ENCODE measurements at regions not wholly inside any gene's neighbourhood (a gene's known extent, or its start where the extent isn't known, plus 50 kb on each side); places are given as distances from the start of the nearest gene placed in this dataset.
"Not testable (repeated sequence)": the region's sequence is repeated elsewhere in the genome, so short reads cannot be mapped to it uniquely, and the experiment has no call there.

- H3K27ac Mint-ChIP-seq; H3K4me1 Mint-ChIP-seq; H3K36me3 Mint-ChIP-seq (ENCODE audit: low read depth); H3K9me3 Mint-ChIP-seq (ENCODE audit: low read depth); POLR2A ChIA-PET; H3K27me3 Mint-ChIP-seq: not testable (repeated sequence)
- H3K4me3 Mint-ChIP-seq: peak overlapping the region; percentile 47
- intact Hi-C loops (cut with DNase I, micrococcal nuclease): loop anchor here in 1 of 2 experiments (10.0 kb wide), 1 partner anchor 210 kb away; no protein-coding TSS in a partner anchor
- CTCF ChIA-PET: interaction anchor here (0.6 kb wide), 1 partner anchor 1628 kb away, joined by 3 read pairs; no protein-coding TSS in a partner anchor
- DNase-seq (peak; percentile 13), ATAC-seq (peak; percentile 65)
Measured at GRCh38 chr5:102154791-102155605, 141.1 kb downstream of the SLCO4C1 start.

DNA sequence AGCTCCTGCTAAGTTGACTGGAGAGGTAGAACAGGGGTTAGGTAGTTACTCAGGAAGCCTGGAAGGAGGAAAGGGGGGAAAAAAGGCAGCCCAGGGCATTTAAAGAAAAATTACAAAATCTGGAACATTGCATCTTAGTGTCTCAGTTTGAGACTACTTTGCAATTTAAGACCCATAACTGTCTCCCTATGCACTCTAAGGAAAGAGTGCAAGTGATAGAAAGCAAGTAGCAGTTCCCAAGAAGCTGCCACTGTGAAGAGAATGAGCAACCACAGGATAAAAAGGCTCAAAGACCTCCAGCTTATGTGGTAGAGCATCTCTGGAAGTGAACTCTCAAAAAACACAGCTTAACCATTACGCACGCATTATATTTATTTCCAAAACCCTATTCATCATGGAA is 141.8 kb downstream of the SLCO4C1 start:
- intact Hi-C loops (cut with DNase I, micrococcal nuclease): loop anchor here in 1 of 2 experiments (10.0 kb wide), 1 partner anchor 209 kb away; no protein-coding TSS in a partner anchor
- CTCF ChIA-PET: interaction anchor here (0.6 kb wide), 1 partner anchor 1627 kb away, joined by 3 read pairs; no protein-coding TSS in a partner anchor
- no peak for ATAC-seq

GRCh38 chr5:102153003-102153759 is 142.9 kb downstream of the SLCO4C1 start:
- H3K27me3 Mint-ChIP-seq: no peaks in the 10 kb centered on the region
- H3K36me3 Mint-ChIP-seq (ENCODE audit: low read depth): no peaks in the 10 kb centered on the region
- no peaks in the 10 kb centered on the region for H3K4me1 Mint-ChIP-seq
- intact Hi-C loops (cut with DNase I, micrococcal nuclease): loop anchor here (1.0 to 10.0 kb wide), 2 partner anchors 208 to 211 kb away; no protein-coding TSS in a partner anchor
- ATAC-seq: peak; percentile 75
- CTCF ChIA-PET: no interaction called here
- DNase-seq: peak; percentile 7
- H3K9me3 Mint-ChIP-seq (ENCODE audit: low read depth): peaks cover 3% of the 10 kb centered on the region
- POLR2A ChIA-PET: interaction anchor here (0.6 kb wide), 1 partner anchor 440 kb away, joined by 3 read pairs; no protein-coding TSS in a partner anchor
- no peak overlapping the region for H3K27ac Mint-ChIP-seq
- H3K4me3 Mint-ChIP-seq: no peak overlapping the region

More for the DNA sequence above, 141.8 kb downstream of the SLCO4C1 start:
- H3K9me3 Mint-ChIP-seq (ENCODE audit: low read depth): peaks cover 3% of the 10 kb centered on the region
- no peaks in the 10 kb centered on the region for H3K4me1 Mint-ChIP-seq
- H3K27ac Mint-ChIP-seq: no peak overlapping the region
- no peaks in the 10 kb centered on the region for H3K27me3 Mint-ChIP-seq
- no peak for DNase-seq
- no peaks in the 10 kb centered on the region for H3K36me3 Mint-ChIP-seq (ENCODE audit: low read depth)
- peak overlapping the region; percentile 47 for H3K4me3 Mint-ChIP-seq
- POLR2A ChIA-PET: no interaction called here

DNA sequence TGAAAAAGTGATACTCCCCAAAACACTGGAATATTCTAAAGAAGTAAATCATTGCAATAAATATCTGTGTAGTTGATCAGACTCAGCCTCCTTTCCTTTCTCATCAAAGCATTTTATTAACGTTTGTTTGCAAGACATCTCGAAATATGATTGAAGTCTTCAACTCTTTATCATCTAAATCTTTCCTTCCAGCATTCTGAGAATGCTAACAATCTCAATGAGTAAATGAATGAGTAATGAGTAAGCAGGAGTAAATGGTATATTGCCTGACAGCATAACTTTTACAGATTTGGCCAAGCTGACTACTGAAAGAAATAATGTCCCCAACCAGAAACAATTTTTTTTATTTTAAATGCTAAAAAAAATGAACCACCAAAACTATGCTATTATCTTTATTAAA is 157.1 kb downstream of the SLCO4C1 start:
- H3K27ac Mint-ChIP-seq: no peak overlapping the region
- ATAC-seq (no peak), DNase-seq (no peak)
- intact Hi-C loops (cut with DNase I, micrococcal nuclease): no loop called here
- H3K4me3 Mint-ChIP-seq: no peak overlapping the region
- H3K27me3 Mint-ChIP-seq: no peaks in the 10 kb centered on the region
- no peaks in the 10 kb centered on the region for H3K36me3 Mint-ChIP-seq (ENCODE audit: low read depth)
- POLR2A ChIA-PET: no interaction called here
- CTCF ChIA-PET: no interaction called here
- no peaks in the 10 kb centered on the region for H3K4me1 Mint-ChIP-seq
- H3K9me3 Mint-ChIP-seq (ENCODE audit: low read depth): no peaks in the 10 kb centered on the region

GRCh38 chr5:102138243-102138653 is 157.8 kb downstream of the SLCO4C1 start:
- intact Hi-C loops (cut with DNase I, micrococcal nuclease): no loop called here
- no peaks in the 10 kb centered on the region for H3K27me3 Mint-ChIP-seq
- H3K4me3 Mint-ChIP-seq: no peak overlapping the region
- no peaks in the 10 kb centered on the region for H3K4me1 Mint-ChIP-seq
- ChIA-PET CTCF (no interaction called here), POLR2A (no interaction called here)
- DNase-seq (no peak), ATAC-seq (no peak)
- H3K27ac Mint-ChIP-seq: no peak overlapping the region
- H3K36me3 Mint-ChIP-seq (ENCODE audit: low read depth): no peaks in the 10 kb centered on the region
- H3K9me3 Mint-ChIP-seq (ENCODE audit: low read depth): no peaks in the 10 kb centered on the region

DNA sequence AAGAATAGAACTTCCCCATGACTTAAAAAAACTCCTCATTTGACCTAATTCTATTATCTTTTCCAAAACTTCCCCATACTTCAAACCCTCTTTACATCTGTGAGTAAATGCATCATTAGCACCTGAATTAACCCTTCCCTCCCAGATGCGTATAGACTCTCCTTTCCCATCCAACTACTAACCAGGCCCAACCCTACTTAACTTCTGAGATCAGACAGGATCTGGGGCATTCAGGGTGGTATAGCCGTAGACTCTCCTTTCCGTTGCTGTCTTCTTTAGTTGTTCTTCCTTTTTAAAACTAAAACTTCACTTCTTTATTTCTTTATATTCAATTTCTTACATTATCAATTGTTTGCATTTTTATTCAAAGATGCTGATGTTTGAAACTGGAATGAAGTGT is 165.2 kb downstream of the SLCO4C1 start:
- no peak overlapping the region for H3K4me3 Mint-ChIP-seq

DNA sequence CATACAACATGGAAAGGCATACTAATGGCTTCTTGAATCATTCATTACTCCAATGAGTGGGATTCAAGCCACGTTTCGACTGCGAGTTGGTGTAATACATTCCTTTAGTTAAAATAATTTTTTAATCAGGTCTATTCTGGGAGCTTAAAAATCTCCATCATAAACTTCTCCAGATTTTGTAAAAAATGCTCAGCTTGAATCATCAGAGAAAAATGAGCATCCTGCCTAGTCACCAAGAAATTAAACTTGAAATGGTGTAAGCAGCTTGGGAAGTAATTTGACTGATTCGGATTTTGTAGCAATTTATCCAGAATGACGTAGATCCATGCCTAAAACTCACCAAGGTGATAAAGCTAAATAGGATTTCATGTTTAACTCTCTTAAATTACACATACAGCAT is 165.7 kb downstream of the SLCO4C1 start:
- Mint-ChIP-seq H3K9me3 (ENCODE audit: low read depth) (no peaks in the 10 kb centered on the region), H3K4me1 (no peaks in the 10 kb centered on the region), H3K27me3 (no peaks in the 10 kb centered on the region), H3K27ac (no peak overlapping the region), H3K4me3 (no peak overlapping the region), H3K36me3 (ENCODE audit: low read depth) (no peaks in the 10 kb centered on the region)
- intact Hi-C loops (cut with DNase I, micrococcal nuclease): no loop called here
- ATAC-seq (no peak), DNase-seq (no peak)
- POLR2A ChIA-PET: no interaction called here
- CTCF ChIA-PET: no interaction called here

More for the DNA sequence above, 165.2 kb downstream of the SLCO4C1 start:
- H3K4me1 Mint-ChIP-seq: no peaks in the 10 kb centered on the region
- ChIA-PET CTCF (no interaction called here), POLR2A (no interaction called here)
- H3K9me3 Mint-ChIP-seq (ENCODE audit: low read depth): no peaks in the 10 kb centered on the region
- no peak overlapping the region for H3K27ac Mint-ChIP-seq
- ATAC-seq: no peak
- DNase-seq: no peak
- intact Hi-C loops (cut with DNase I, micrococcal nuclease): no loop called here
- no peaks in the 10 kb centered on the region for H3K36me3 Mint-ChIP-seq (ENCODE audit: low read depth)
- H3K27me3 Mint-ChIP-seq: no peaks in the 10 kb centered on the region

DNA sequence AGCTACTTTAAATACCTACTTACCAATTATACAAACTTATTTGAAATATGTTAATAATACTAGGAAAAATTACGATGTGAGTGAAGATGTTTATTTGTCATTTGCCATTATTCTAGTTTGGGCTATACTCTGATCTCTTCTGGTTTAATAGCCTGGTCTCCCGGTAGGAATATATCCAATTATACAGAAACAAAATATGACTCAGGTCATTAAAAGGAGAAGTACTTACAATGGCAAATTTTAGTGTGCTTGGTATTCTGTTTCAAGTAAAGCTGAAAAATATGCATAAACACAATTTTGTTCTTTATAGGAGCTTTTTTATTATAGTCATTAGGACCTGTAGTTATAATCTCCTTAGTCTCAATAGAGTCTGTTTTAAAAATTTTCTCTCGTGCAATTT is 176.8 kb downstream of the SLCO4C1 start:
- DNase-seq (no peak), ATAC-seq (no peak)
- intact Hi-C loops (cut with DNase I, micrococcal nuclease): no loop called here
- Mint-ChIP-seq H3K27me3 (peaks cover 1% of the 10 kb centered on the region), H3K36me3 (ENCODE audit: low read depth) (no peaks in the 10 kb centered on the region), H3K4me1 (no peaks in the 10 kb centered on the region), H3K9me3 (ENCODE audit: low read depth) (no peaks in the 10 kb centered on the region), H3K27ac (no peak overlapping the region), H3K4me3 (no peak overlapping the region)
- ChIA-PET CTCF (interaction anchor here (1.2 kb wide), 1 partner anchor 21 kb away, joined by 3 read pairs; no protein-coding TSS in a partner anchor), POLR2A (no interaction called here)

DNA sequence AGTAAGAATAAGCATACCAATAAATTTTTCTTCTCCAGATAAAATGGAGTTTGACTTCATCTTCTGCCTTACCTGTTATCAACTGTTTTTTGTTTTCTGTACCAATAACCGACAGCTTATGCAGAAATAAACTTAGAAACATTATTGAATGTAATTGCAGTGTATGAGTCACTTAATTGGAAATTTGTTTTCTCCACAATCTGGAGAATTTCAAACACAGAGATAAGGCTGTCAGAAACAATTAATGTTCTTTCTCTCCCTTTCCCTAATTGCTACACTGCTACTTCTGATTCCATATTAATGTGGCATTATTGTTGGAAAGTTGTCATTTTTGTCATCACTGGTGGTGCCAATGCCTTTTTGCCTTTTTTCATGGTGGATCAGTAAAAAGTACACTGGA is 180.3 kb downstream of the SLCO4C1 start:
- DNase-seq (no peak), ATAC-seq (no peak)
- intact Hi-C loops (cut with DNase I, micrococcal nuclease): no loop called here
- POLR2A ChIA-PET: no interaction called here
- H3K27me3 Mint-ChIP-seq: peaks cover 1% of the 10 kb centered on the region
- H3K9me3 Mint-ChIP-seq (ENCODE audit: low read depth): peaks cover 3% of the 10 kb centered on the region
- no peak overlapping the region for H3K27ac Mint-ChIP-seq
- H3K4me3 Mint-ChIP-seq: no peak overlapping the region
- H3K4me1 Mint-ChIP-seq: no peaks in the 10 kb centered on the region
- no peaks in the 10 kb centered on the region for H3K36me3 Mint-ChIP-seq (ENCODE audit: low read depth)
- CTCF ChIA-PET: no interaction called here

GRCh38 chr5:102114525-102115069 is 181.5 kb downstream of the SLCO4C1 start:
- POLR2A ChIA-PET: no interaction called here

GRCh38 chr5:102107865-102108264 is 188.2 kb downstream of the SLCO4C1 start:
- ATAC-seq (no peak), DNase-seq (no peak)
- intact Hi-C loops (cut with DNase I, micrococcal nuclease): no loop called here
- POLR2A ChIA-PET: no interaction called here
- no peaks in the 10 kb centered on the region for H3K4me1 Mint-ChIP-seq
- H3K36me3 Mint-ChIP-seq (ENCODE audit: low read depth): no peaks in the 10 kb centered on the region
- peaks cover 2% of the 10 kb centered on the region for H3K9me3 Mint-ChIP-seq (ENCODE audit: low read depth)
- no peaks in the 10 kb centered on the region for H3K27me3 Mint-ChIP-seq
- H3K4me3 Mint-ChIP-seq: no peak overlapping the region
- H3K27ac Mint-ChIP-seq: no peak overlapping the region
- CTCF ChIA-PET: no interaction called here

More at GRCh38 chr5:102114525-102115069, 181.5 kb downstream of the SLCO4C1 start:
- H3K9me3 Mint-ChIP-seq (ENCODE audit: low read depth): peaks cover 3% of the 10 kb centered on the region
- peaks cover 1% of the 10 kb centered on the region for H3K27me3 Mint-ChIP-seq
- no peaks in the 10 kb centered on the region for H3K4me1 Mint-ChIP-seq
- H3K27ac Mint-ChIP-seq: no peak overlapping the region
- intact Hi-C loops (cut with DNase I, micrococcal nuclease): no loop called here
- CTCF ChIA-PET: no interaction called here
- DNase-seq (no peak), ATAC-seq (no peak)
- H3K4me3 Mint-ChIP-seq: no peak overlapping the region
- H3K36me3 Mint-ChIP-seq (ENCODE audit: low read depth): no peaks in the 10 kb centered on the region

All from activated CD4-positive, alpha-beta T cell treated with anti-CD3 and anti-CD28 coated beads for 36 hours (primary cell).